Fibroblast of pulmonary artery (primary cell): ENCODE measurements at regions not wholly inside any gene's neighbourhood (a gene's known extent, or its start where the extent isn't known, plus 50 kb on each side); places are given as distances from the start of the nearest gene placed in this dataset.

Experiments
- DNase-seq: peaks from one replicate; pipeline ENCODE4 v3.0.0-alpha.2; 2010; ENCODE audit warnings: low read depth
- H3K4me3 ChIP-seq: replicated peaks from 2 replicates; pipeline ENCODE4 v1.5.1; 2011; ENCODE audit warnings: low read depth, mild to moderate bottlenecking, control low read depth, low read length, moderate library complexity
- TF ChIP-seq, protein P1 (sequence below): IDR thresholded peaks from 2 replicates; pipeline ENCODE4 v1.5.1; 2011; ENCODE audit warnings: mild to moderate bottlenecking, control low read depth, low read length, inconsistent platforms; ENCODE audit errors: missing control alignments

GRCh38 chr14:94964181-94964580 is 193.1 kb downstream of the DICER1 start:
- DNase-seq, result no peak
- TF ChIP-seq, protein P1, sequence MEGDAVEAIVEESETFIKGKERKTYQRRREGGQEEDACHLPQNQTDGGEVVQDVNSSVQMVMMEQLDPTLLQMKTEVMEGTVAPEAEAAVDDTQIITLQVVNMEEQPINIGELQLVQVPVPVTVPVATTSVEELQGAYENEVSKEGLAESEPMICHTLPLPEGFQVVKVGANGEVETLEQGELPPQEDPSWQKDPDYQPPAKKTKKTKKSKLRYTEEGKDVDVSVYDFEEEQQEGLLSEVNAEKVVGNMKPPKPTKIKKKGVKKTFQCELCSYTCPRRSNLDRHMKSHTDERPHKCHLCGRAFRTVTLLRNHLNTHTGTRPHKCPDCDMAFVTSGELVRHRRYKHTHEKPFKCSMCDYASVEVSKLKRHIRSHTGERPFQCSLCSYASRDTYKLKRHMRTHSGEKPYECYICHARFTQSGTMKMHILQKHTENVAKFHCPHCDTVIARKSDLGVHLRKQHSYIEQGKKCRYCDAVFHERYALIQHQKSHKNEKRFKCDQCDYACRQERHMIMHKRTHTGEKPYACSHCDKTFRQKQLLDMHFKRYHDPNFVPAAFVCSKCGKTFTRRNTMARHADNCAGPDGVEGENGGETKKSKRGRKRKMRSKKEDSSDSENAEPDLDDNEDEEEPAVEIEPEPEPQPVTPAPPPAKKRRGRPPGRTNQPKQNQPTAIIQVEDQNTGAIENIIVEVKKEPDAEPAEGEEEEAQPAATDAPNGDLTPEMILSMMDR, result no peak
- no peak overlapping the region for H3K4me3 ChIP-seq

DNA sequence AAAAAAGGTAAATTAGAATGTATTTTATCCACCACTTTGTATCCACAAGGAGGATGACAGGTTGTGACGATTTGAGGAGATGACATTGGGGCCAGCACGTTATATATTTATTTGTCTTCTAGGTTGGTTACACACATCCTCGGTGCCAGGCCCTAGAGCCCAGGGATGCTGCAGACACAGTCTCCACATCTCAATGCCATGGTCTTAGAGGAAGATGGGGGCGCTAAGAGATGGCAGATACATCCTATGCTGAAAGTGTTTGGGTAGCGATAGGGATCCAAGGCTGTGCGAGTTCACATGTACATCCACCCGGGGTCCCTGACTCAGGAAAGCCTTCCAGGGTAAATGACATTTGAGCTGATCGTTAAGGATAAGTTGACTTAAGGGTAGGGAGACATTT is 193.1 kb upstream of the GSC start:
- H3K4me3 ChIP-seq, result no peak overlapping the region
- DNase-seq, result no peak
- TF ChIP-seq, protein P1, result no peak

DNA sequence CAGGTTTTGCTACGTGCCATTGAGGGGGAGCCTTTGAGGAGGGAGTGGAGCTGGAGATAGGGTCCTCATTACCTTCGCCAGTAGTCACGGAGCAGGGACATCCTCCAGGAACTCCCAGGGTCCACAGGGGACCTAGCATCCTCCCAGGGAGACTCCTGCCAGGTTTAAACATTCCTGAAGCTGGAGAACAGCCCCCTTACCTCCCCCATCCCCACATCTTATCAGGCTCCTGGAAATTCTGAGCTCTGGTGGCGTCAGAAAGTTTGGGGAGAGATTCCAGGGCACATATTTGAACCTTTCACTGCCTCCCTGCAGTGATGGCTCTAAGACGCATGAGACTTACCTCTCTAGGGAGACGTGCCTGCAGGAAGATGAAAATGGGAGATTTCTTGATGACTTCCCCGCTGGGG is 192.3 kb upstream of the GSC start:
- DNase-seq, result no peak
- no peak overlapping the region for H3K4me3 ChIP-seq
- TF ChIP-seq, protein P1, result no peak

GRCh38 chr14:94961386-94962165 is 191.7 kb upstream of the GSC start:
- no peak overlapping the region for H3K4me3 ChIP-seq
- TF ChIP-seq, protein P1, result no peak
- no peak for DNase-seq

DNA sequence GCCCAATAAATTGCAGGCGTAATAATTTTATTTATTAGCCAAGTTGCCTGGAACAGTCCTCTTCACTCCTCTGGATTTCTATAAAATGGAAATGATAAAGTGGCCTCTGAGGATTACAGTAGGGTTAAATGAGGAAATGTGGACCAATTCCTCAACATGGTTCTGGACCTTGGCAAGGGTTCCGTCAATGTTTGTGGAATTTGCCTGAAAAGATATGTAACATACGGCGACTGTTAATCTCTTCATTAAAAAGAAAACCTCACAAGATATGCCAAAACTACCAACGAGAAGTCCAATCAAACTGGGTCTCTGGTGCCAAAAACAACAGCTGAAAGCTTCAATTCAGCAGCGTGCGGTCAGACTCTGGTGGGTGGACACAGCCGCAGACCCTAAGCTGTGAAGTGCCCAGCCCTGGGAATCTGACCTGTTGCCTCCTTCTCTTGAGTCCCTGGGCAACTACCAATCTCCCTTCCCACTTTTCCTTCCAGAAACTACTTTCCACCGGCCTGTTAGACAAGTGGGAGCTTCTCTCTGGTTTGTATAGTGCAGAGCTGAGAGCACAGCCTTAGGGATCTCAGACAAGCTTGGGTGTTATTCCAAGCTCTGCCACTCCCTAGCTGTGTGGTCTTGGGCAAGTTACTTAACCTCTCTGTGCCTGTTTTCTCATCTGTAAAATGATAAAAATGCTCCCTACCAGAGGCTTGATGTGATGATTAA is 190.5 kb upstream of the GSC start:
- DNase-seq, result no peak
- H3K4me3 ChIP-seq, result no peak overlapping the region
- TF ChIP-seq, protein P1, result no peak

GRCh38 chr14:94953541-94954260 is 183.8 kb upstream of the GSC start:
- DNase-seq, result no peak
- H3K4me3 ChIP-seq, result no peak overlapping the region
- TF ChIP-seq, protein P1, result no peak
